ENCODE measurements at regions not wholly inside any gene's neighbourhood (a gene's known extent, or its start where the extent isn't known, plus 50 kb on each side); places are given as distances from the start of the nearest gene placed in this dataset.
A peak's percentile ranks its signal among the peaks of the same experiment; 100 is the strongest.

GRCh38 chr12:46472144-46472705 is 99.7 kb upstream of the SLC38A2 start:
- TF ChIP-seq, protein P1, sequence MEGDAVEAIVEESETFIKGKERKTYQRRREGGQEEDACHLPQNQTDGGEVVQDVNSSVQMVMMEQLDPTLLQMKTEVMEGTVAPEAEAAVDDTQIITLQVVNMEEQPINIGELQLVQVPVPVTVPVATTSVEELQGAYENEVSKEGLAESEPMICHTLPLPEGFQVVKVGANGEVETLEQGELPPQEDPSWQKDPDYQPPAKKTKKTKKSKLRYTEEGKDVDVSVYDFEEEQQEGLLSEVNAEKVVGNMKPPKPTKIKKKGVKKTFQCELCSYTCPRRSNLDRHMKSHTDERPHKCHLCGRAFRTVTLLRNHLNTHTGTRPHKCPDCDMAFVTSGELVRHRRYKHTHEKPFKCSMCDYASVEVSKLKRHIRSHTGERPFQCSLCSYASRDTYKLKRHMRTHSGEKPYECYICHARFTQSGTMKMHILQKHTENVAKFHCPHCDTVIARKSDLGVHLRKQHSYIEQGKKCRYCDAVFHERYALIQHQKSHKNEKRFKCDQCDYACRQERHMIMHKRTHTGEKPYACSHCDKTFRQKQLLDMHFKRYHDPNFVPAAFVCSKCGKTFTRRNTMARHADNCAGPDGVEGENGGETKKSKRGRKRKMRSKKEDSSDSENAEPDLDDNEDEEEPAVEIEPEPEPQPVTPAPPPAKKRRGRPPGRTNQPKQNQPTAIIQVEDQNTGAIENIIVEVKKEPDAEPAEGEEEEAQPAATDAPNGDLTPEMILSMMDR (IDR thresholded peaks at IDR 0.05; ENCODE audit: insufficient read depth, low read length, severe bottlenecking): no peak
- no peak for FAIRE-seq
- DNase-seq (ENCODE audit: low read depth): no peak
- no peak overlapping the region for H3K4me3 ChIP-seq (ENCODE audit: low read depth, low read length)
- H3K36me3 ChIP-seq (ENCODE audit: control insufficient read depth, insufficient read depth, low read length): no peaks in the 10 kb centered on the region
- no peaks in the 10 kb centered on the region for H3K27me3 ChIP-seq (ENCODE audit: control insufficient read depth, insufficient read depth, low read length)

DNA sequence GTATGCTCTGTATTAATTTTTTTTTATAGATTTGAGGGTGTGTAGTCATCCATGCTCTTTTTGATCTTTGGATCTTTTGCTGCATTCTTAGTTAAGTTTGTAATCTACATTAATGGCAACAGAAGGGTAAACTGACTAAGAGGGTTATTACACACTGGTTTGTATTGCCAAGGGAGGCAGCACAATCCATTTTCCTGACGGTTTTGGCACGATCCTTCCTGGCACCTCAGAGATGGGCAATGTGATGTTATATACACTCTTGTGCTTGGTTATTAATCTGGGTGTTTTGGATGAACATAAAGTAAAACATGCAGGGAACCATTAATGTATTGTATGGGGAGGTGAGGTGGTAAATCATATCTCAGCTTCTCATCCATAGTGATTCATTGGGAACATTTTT is 98.8 kb upstream of the SLC38A2 start:
- TF ChIP-seq, protein P1 (IDR thresholded peaks at IDR 0.05; ENCODE audit: insufficient read depth, low read length, severe bottlenecking): no peak
- no peak for DNase-seq (ENCODE audit: low read depth)
- no peaks in the 10 kb centered on the region for H3K27me3 ChIP-seq (ENCODE audit: control insufficient read depth, insufficient read depth, low read length)
- FAIRE-seq: no peak
- H3K4me3 ChIP-seq (ENCODE audit: low read depth, low read length): no peak overlapping the region
- H3K36me3 ChIP-seq (ENCODE audit: control insufficient read depth, insufficient read depth, low read length): no peaks in the 10 kb centered on the region

- Histone ChIP-seq H3K36me3 (ENCODE audit: control insufficient read depth, insufficient read depth, low read length) (no peaks in the 10 kb centered on the region), H3K27me3 (ENCODE audit: control insufficient read depth, insufficient read depth, low read length) (no peaks in the 10 kb centered on the region), H3K4me3 (ENCODE audit: low read depth, low read length) (no peak overlapping the region)
- no peak for FAIRE-seq
- TF ChIP-seq, protein P1 (IDR thresholded peaks at IDR 0.05; ENCODE audit: insufficient read depth, low read length, severe bottlenecking): no peak
- DNase-seq (ENCODE audit: low read depth): peak; percentile 70
Observed at GRCh38 chr12:46470975-46471374, 98.4 kb upstream of the SLC38A2 start.

GRCh38 chr12:46470036-46470627 is 97.6 kb upstream of the SLC38A2 start:
- no peak for FAIRE-seq

DNA sequence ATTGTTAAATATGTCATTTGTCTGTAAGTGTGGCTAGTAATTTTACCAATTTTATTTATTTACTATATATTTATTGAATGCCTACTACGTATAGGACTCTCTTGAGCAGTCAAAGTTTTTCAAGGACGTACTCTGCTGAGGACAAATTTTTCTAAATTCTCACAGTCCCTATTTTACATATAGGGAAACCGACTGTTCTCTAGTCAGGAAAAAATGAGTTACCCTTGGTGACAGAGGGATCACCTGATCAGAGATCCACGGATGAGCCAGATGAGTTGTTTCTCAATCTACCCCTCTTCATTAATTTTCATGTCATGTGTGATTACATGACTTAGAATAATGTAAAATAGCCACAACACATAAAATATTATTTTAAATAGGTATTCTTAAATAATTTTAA is 96.2 kb upstream of the SLC38A2 start:
- no peak for FAIRE-seq

More at GRCh38 chr12:46470036-46470627, 97.6 kb upstream of the SLC38A2 start:
- Histone ChIP-seq H3K4me3 (ENCODE audit: low read depth, low read length) (no peak overlapping the region), H3K36me3 (ENCODE audit: control insufficient read depth, insufficient read depth, low read length) (no peaks in the 10 kb centered on the region), H3K27me3 (ENCODE audit: control insufficient read depth, insufficient read depth, low read length) (no peaks in the 10 kb centered on the region)
- no peak for DNase-seq (ENCODE audit: low read depth)
- TF ChIP-seq, protein P1 (IDR thresholded peaks at IDR 0.05; ENCODE audit: insufficient read depth, low read length, severe bottlenecking): no peak

More for the DNA sequence above, 96.2 kb upstream of the SLC38A2 start:
- DNase-seq (ENCODE audit: low read depth): no peak
- no peaks in the 10 kb centered on the region for H3K27me3 ChIP-seq (ENCODE audit: control insufficient read depth, insufficient read depth, low read length)
- no peaks in the 10 kb centered on the region for H3K36me3 ChIP-seq (ENCODE audit: control insufficient read depth, insufficient read depth, low read length)
- TF ChIP-seq, protein P1 (IDR thresholded peaks at IDR 0.05; ENCODE audit: insufficient read depth, low read length, severe bottlenecking): no peak
- H3K4me3 ChIP-seq (ENCODE audit: low read depth, low read length): no peak overlapping the region

Data from bronchial epithelial cell (primary cell).